ENCODE measurements at regions not wholly inside any gene's neighbourhood (a gene's known extent, or its start where the extent isn't known, plus 50 kb on each side); places are given as distances from the start of the nearest gene placed in this dataset.

GRCh38 chr9:109584205-109584604 lies 86.1 kb upstream of the PTPN3 start:
- no peak for TF ChIP-seq EZH2 (IDR thresholded peaks at IDR 0.05; ENCODE audit: low read depth)
- no peak for TF ChIP-seq CTCF (conservative IDR thresholded peaks at IDR 0.05)
